ENCODE measurements at regions not wholly inside any gene's neighbourhood (a gene's known extent, or its start where the extent isn't known, plus 50 kb on each side); places are given as distances from the start of the nearest gene placed in this dataset.
"Not testable (repeated sequence)": the region's sequence is repeated elsewhere in the genome, so short reads cannot be mapped to it uniquely, and the experiment has no call there.

DNA sequence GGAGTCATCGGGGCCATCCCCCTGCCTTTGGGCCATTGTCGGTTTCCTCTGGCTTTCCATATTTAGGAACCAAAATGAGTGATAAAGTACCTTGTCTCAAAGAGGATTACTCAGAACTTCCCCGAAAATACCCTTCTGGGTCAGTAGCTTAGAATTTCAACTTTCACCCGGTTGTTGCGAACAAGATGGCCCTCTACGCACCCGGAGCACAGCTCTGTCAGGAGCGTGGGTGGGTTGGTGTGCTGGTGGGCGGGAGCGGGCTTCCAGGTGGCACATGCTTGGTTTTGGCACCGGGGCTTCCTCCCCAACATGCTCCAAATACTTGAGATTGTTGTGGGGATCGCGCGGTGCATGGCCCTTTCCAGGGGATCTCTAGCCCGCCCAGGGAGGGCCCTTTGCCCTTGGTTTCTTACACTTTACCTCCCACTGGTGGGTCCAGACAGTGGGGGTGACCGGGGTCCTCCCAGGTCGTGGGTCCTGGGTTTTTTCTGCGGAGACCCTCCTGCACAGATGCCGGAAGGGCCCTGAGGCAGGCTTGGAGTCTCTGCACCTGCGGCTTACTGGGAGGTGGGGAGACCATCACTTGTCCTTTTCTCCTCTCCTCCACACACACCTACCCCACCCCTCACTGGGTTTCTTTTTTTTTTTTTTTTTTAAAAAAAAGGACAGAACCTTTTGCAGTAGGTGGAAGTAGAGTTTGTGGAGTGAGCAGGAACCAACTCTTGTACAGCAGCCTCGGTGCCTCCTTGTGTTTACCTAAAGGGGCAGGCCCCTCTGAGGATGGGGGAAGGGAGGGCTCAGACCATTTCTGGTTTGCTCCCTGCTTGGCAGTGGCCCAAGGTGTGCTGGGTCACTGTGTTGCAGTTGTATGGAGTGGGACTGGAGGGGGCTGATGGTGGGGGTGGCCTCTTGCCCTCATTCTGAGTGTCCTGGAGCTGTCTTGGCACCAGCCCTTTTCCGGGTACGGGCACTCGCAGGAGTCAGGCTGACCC is 142.1 kb downstream of the SEC14L1 start:
- H3K4me3 ChIP-seq (ENCODE audit: low read length) = no peak overlapping the region
- no peak for DNase-seq (ENCODE audit: low read depth)
- H3K9ac ChIP-seq (ENCODE audit: low read length) = no peak overlapping the region
- peaks cover 44% of the 10 kb centered on the region for H3K4me1 ChIP-seq (ENCODE audit: control insufficient read depth, insufficient read depth, low read length)
- H3K9me3 ChIP-seq (ENCODE audit: control insufficient read depth, low read length) = no peaks in the 10 kb centered on the region
- no peaks in the 10 kb centered on the region for H3K36me3 ChIP-seq (ENCODE audit: control insufficient read depth, insufficient read depth, low read length, severe bottlenecking)
- no peaks in the 10 kb centered on the region for H3K27me3 ChIP-seq (replicated peaks; ENCODE audit: control insufficient read depth, insufficient read depth, low read length)

- Histone ChIP-seq H3K27me3 (replicated peaks; ENCODE audit: control insufficient read depth, insufficient read depth, low read length) (no peaks in the 10 kb centered on the region), H3K9ac (ENCODE audit: low read length) (no peak overlapping the region), H3K4me1 (ENCODE audit: control insufficient read depth, insufficient read depth, low read length) (peaks cover 49% of the 10 kb centered on the region), H3K9me3 (ENCODE audit: control insufficient read depth, low read length) (no peaks in the 10 kb centered on the region), H3K4me3 (ENCODE audit: low read length) (no peak overlapping the region), H3K36me3 (ENCODE audit: control insufficient read depth, insufficient read depth, low read length, severe bottlenecking) (no peaks in the 10 kb centered on the region)
- DNase-seq (ENCODE audit: low read depth) = no peak
Observed at GRCh38 chr17:77284023-77284617, 143.4 kb downstream of the SEC14L1 start.

DNA sequence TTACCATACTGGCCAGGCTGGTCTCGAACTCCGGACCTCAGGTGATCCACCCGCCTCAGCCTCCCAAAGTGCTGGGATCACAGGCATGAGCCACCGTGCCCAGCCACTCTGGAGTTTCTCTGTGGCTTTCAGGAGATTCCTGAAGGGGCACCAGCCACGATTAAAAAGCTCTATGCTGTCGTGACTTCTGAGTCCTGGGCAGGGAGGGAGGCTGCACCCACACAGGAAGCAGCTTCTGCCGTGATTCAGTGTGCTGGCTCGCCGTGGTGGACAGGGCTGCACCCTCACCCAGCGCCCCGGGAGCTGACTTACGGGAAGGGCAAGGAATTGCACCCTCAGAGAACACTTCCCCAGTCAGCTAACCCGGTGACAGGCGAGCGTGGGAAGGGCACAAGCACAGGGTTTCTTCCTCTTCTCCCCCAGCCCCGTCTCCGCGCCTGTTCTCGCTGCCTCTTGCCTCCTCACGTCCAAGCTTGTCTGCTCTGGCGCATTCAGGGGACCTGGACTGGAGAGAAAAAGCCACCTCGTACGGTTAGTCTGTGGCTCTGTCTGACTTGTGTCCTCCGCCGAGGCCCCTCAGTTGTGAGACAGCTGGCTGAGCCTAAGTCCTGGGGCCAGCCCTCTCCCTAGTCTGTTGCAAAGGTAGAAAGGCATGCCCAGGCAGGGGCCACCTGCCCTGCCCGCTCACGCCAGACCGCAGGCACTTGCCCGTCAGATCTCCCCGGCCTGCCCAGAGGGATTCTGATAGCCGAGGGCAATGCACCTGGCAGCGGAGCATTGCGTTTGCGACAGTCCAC is 145.0 kb downstream of the SEC14L1 start:
- DNase-seq (ENCODE audit: low read depth) = peak; percentile 88
- H3K9me3 ChIP-seq (ENCODE audit: control insufficient read depth, low read length) = no peaks in the 10 kb centered on the region
- peak overlapping the region; percentile 31 for H3K4me3 ChIP-seq (ENCODE audit: low read length)
- H3K36me3 ChIP-seq (ENCODE audit: control insufficient read depth, insufficient read depth, low read length, severe bottlenecking) = no peaks in the 10 kb centered on the region
- no peaks in the 10 kb centered on the region for H3K27me3 ChIP-seq (replicated peaks; ENCODE audit: control insufficient read depth, insufficient read depth, low read length)
- H3K4me1 ChIP-seq (ENCODE audit: control insufficient read depth, insufficient read depth, low read length) = peaks cover 49% of the 10 kb centered on the region
- H3K9ac ChIP-seq (ENCODE audit: low read length) = peak overlapping the region; percentile 53

DNA sequence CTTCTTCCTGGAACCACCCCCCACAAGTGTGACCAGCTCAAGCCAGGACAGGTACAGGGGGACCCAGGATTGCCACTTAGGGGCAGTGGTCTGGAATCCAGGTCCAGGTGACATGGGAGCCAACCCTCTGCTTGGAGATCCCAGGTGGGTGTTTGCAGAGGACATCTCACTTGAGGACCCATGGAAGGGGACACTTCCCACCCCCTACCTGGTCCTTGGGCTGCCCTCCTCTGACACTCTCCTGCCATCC is 145.5 kb downstream of the SEC14L1 start:
- no peak for DNase-seq (ENCODE audit: low read depth)
- peaks cover 49% of the 10 kb centered on the region for H3K4me1 ChIP-seq (ENCODE audit: control insufficient read depth, insufficient read depth, low read length)
- no peaks in the 10 kb centered on the region for H3K27me3 ChIP-seq (replicated peaks; ENCODE audit: control insufficient read depth, insufficient read depth, low read length)
- no peaks in the 10 kb centered on the region for H3K36me3 ChIP-seq (ENCODE audit: control insufficient read depth, insufficient read depth, low read length, severe bottlenecking)
- H3K4me3 ChIP-seq (ENCODE audit: low read length) = no peak overlapping the region
- H3K9ac ChIP-seq (ENCODE audit: low read length) = peak overlapping the region; percentile 53
- H3K9me3 ChIP-seq (ENCODE audit: control insufficient read depth, low read length) = no peaks in the 10 kb centered on the region

GRCh38 chr17:77286641-77287431 is 146.1 kb downstream of the SEC14L1 start:
- peak; percentile 31 for DNase-seq (ENCODE audit: low read depth)
- Histone ChIP-seq H3K27me3 (replicated peaks; ENCODE audit: control insufficient read depth, insufficient read depth, low read length) (no peaks in the 10 kb centered on the region), H3K9ac (ENCODE audit: low read length) (peak overlapping the region; percentile 53), H3K4me1 (ENCODE audit: control insufficient read depth, insufficient read depth, low read length) (peaks cover 44% of the 10 kb centered on the region), H3K4me3 (ENCODE audit: low read length) (no peak overlapping the region), H3K9me3 (ENCODE audit: control insufficient read depth, low read length) (no peaks in the 10 kb centered on the region), H3K36me3 (ENCODE audit: control insufficient read depth, insufficient read depth, low read length, severe bottlenecking) (no peaks in the 10 kb centered on the region)

GRCh38 chr17:77287432-77288068 is 146.8 kb downstream of the SEC14L1 start:
- Histone ChIP-seq H3K9ac (ENCODE audit: low read length) (peak overlapping the region; percentile 25), H3K4me3 (ENCODE audit: low read length) (no peak overlapping the region), H3K4me1 (ENCODE audit: control insufficient read depth, insufficient read depth, low read length) (peaks cover 39% of the 10 kb centered on the region), H3K9me3 (ENCODE audit: control insufficient read depth, low read length) (no peaks in the 10 kb centered on the region), H3K36me3 (ENCODE audit: control insufficient read depth, insufficient read depth, low read length, severe bottlenecking) (no peaks in the 10 kb centered on the region), H3K27me3 (replicated peaks; ENCODE audit: control insufficient read depth, insufficient read depth, low read length) (no peaks in the 10 kb centered on the region)
- DNase-seq (ENCODE audit: low read depth) = peak; percentile 88

DNA sequence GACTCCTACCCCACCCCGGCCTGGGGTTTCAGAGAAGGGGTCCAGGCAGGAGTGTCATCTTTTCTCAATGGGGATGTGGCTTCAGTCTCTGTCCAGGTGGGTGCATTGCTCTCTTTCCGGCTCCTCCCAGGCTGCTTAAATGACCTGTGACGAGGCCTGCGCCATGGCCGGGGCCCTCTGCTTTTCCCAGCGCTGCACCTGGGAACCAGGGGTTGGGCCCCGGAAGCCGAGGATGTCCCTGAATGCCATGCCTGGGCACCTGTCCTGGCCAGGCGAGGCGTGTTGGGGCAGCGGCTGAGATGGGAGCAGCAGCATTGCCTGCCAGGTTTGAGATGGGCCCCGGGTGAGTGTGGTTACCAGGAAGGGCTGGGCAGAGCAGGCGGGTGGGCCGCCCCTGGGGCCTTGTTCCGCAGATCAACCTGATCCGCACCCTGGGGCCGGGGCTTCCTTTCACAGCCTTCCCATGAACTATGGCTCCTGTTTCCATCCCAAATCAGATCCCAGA is 147.4 kb downstream of the SEC14L1 start:
- Histone ChIP-seq H3K4me3 (ENCODE audit: low read length) (no peak overlapping the region), H3K36me3 (ENCODE audit: control insufficient read depth, insufficient read depth, low read length, severe bottlenecking) (no peaks in the 10 kb centered on the region), H3K4me1 (ENCODE audit: control insufficient read depth, insufficient read depth, low read length) (peaks cover 35% of the 10 kb centered on the region), H3K9ac (ENCODE audit: low read length) (no peak overlapping the region), H3K9me3 (ENCODE audit: control insufficient read depth, low read length) (no peaks in the 10 kb centered on the region), H3K27me3 (replicated peaks; ENCODE audit: control insufficient read depth, insufficient read depth, low read length) (no peaks in the 10 kb centered on the region)
- no peak for DNase-seq (ENCODE audit: low read depth)

- H3K4me1 ChIP-seq (ENCODE audit: control insufficient read depth, insufficient read depth, low read length) = peaks cover 24% of the 10 kb centered on the region
- H3K9ac ChIP-seq (ENCODE audit: low read length); H3K4me3 ChIP-seq (ENCODE audit: low read length); H3K9me3 ChIP-seq (ENCODE audit: control insufficient read depth, low read length); H3K27me3 ChIP-seq (replicated peaks; ENCODE audit: control insufficient read depth, insufficient read depth, low read length); DNase-seq (ENCODE audit: low read depth); H3K36me3 ChIP-seq (ENCODE audit: control insufficient read depth, insufficient read depth, low read length, severe bottlenecking): not testable (repeated sequence)
Observed at GRCh38 chr17:77290759-77291558, 150.2 kb downstream of the SEC14L1 start.

GRCh38 chr17:77291591-77292386 is 151.0 kb downstream of the SEC14L1 start:
- DNase-seq (ENCODE audit: low read depth) = no peak
- H3K9me3 ChIP-seq (ENCODE audit: control insufficient read depth, low read length) = no peaks in the 10 kb centered on the region
- H3K9ac ChIP-seq (ENCODE audit: low read length) = no peak overlapping the region
- no peaks in the 10 kb centered on the region for H3K36me3 ChIP-seq (ENCODE audit: control insufficient read depth, insufficient read depth, low read length, severe bottlenecking)
- H3K27me3 ChIP-seq (replicated peaks; ENCODE audit: control insufficient read depth, insufficient read depth, low read length) = no peaks in the 10 kb centered on the region
- H3K4me1 ChIP-seq (ENCODE audit: control insufficient read depth, insufficient read depth, low read length) = peaks cover 15% of the 10 kb centered on the region
- H3K4me3 ChIP-seq (ENCODE audit: low read length) = no peak overlapping the region

Data from adipocyte (in vitro differentiated cells).